ENCODE measurements at regions not wholly inside any gene's neighbourhood (a gene's known extent, or its start where the extent isn't known, plus 50 kb on each side); places are given as distances from the start of the nearest gene placed in this dataset.

GRCh38 chr6:128686084-128686483, 165.7 kb upstream of the PTPRK start:
- Histone ChIP-seq H3K23ac (ENCODE audit: low read depth, low read length) (no peak overlapping the region), H3K9ac (ENCODE audit: low read depth, low read length) (no peak overlapping the region), H3K56ac (ENCODE audit: extremely low read depth, insufficient read depth, low read length) (no peak overlapping the region), H3K14ac (replicated peaks; ENCODE audit: low read depth, low read length) (no peak overlapping the region), H2AK9ac (replicated peaks; ENCODE audit: low read depth, low read length, poor library complexity) (no peak overlapping the region), H3K9me1 (ENCODE audit: insufficient read depth, low read length) (no peaks in the 10 kb centered on the region), H3K4me1 (ENCODE audit: control insufficient read depth, insufficient read depth, low read length) (no peaks in the 10 kb centered on the region), H2BK20ac (ENCODE audit: low read depth, low read length) (no peak overlapping the region), H3K79me1 (ENCODE audit: low read depth in 1 of 2, low read length in 2 of 2) (no peaks in the 10 kb centered on the region), H3K27me3 (ENCODE audit: control insufficient read depth, insufficient read depth, low read length) (no peaks in the 10 kb centered on the region), H2BK120ac (ENCODE audit: low read depth, low read length) (no peak overlapping the region), H3K18ac (ENCODE audit: low read depth, low read length) (no peak overlapping the region), H4K91ac (ENCODE audit: insufficient read depth, low read depth, low read length) (no peak overlapping the region), H3K9me3 (ENCODE audit: control insufficient read depth, insufficient read depth, low read length) (no peaks in the 10 kb centered on the region), H2AFZ (replicated peaks; ENCODE audit: low read length, poor library complexity) (no peak overlapping the region), H2AK5ac (ENCODE audit: low read depth, low read length) (no peak overlapping the region), H3K4me3 (ENCODE audit: insufficient read depth, low read depth, low read length) (no peak overlapping the region), H3K27ac (ENCODE audit: insufficient read depth, low read length) (no peak overlapping the region), H4K5ac (ENCODE audit: low read depth, low read length) (no peak overlapping the region), H4K20me1 (ENCODE audit: insufficient read depth, low read length) (no peaks in the 10 kb centered on the region), H2BK5ac (ENCODE audit: low read depth, low read length, poor library complexity, severe bottlenecking) (no peak overlapping the region), H2BK15ac (ENCODE audit: low read depth, low read length) (no peak overlapping the region), H3K4ac (ENCODE audit: low read depth, low read length) (no peak overlapping the region), H3K36me3 (ENCODE audit: control insufficient read depth, insufficient read depth, low read length) (no peaks in the 10 kb centered on the region), H4K8ac (ENCODE audit: low read depth in 2 of 2, low read length in 2 of 2) (no peak overlapping the region), H3K4me2 (ENCODE audit: low read depth, low read length) (no peak overlapping the region)
- TF ChIP-seq CEBPB (IDR thresholded peaks at IDR 0.05; ENCODE audit: low read depth, low read length) (no peak), MAZ (IDR thresholded peaks at IDR 0.05; ENCODE audit: borderline replicate concordance, low read depth, low read length) (no peak), POLR2A (IDR thresholded peaks at IDR 0.05; ENCODE audit: low read depth, low read length) (no peak), USF2 (IDR thresholded peaks at IDR 0.05; ENCODE audit: low read depth, low read length) (no peak), FOS (IDR thresholded peaks at IDR 0.05; ENCODE audit: low read depth, low read length) (no peak), RFX5 (IDR thresholded peaks at IDR 0.05; ENCODE audit: low read depth, low read length) (no peak)
- POLR2A ChIA-PET (ENCODE audit: unreplicated experiment): no interaction called here
- ATAC-seq (ENCODE audit: low read depth): no peak
- DNase-seq: no peak
- in situ Hi-C loops (cut with MboI; ENCODE audit: low sequenced_read_pairs) (no loop called here), dilution Hi-C loops (cut with HindIII; ENCODE audit: low sequenced_read_pairs, unreplicated experiment) (no loop called here), intact Hi-C loops (cut with micrococcal nuclease) (no loop called here)
- CTCF ChIA-PET: no interaction called here
- no TSS peak for BruUV-seq (replicated peaks)
